Umbilical cord (tissue), 1 donor: ENCODE measurements at regions not wholly inside any gene's neighbourhood (a gene's known extent, or its start where the extent isn't known, plus 50 kb on each side); places are given as distances from the start of the nearest gene placed in this dataset.

Source experiments
- DNase-seq: peaks from one replicate; pipeline ENCODE4 v3.0.0-alpha.2; 2015; ENCODE audit warnings: low spot score

GRCh38 chr4:182971702-182972101 lies 54.5 kb upstream of the DCTD start:
- no peak for DNase-seq

GRCh38 chr4:182969651-182970279 lies 52.6 kb upstream of the DCTD start:
- DNase-seq, result no peak

DNA sequence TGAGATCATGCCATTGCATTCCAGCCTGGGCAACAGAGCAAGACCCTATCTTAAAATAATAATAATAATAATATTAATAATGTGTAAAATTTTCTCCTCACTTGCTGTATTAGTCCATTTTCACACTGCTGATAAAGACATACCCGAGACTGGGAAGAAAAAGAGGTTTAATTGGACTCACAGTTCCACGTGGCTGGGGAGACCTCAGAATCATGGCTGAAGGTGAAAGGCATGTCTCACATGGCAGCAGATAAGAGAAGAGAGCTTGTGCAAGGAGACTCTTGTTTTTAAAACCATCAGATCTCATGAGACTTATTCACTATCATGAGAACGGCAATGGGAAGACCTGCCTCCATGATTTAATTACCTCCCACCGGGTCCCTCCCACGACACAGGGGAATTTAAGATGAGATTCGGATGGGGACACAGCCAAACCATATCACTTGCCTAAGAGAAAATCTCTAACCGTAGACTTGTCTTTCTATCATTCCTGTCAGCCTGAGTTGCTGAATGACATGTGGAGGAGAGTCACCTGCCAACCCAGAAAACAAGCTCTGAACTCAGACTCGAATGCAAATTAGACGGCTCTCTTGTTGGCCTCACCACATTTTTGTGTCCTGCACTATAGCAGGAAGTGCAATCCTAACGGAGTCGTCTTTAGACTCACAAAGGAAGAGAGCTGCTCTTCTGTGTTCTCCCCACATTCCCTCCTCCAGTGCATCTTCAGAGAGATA lies 51.9 kb upstream of the DCTD start:
- DNase-seq, result no peak

GRCh38 chr4:182967403-182967802 lies 50.2 kb upstream of the DCTD start:
- DNase-seq, result no peak
